DMS 273 treated with DMSO at 0.1 percent for 48 hours (cell line): ENCODE measurements at regions not wholly inside any gene's neighbourhood (a gene's known extent, or its start where the extent isn't known, plus 50 kb on each side); places are given as distances from the start of the nearest gene placed in this dataset.

Experiments
- DNase-seq: peaks from one replicate; lab custom pipeline; 2025; lab: John Stamatoyannopoulos, UW

DNA sequence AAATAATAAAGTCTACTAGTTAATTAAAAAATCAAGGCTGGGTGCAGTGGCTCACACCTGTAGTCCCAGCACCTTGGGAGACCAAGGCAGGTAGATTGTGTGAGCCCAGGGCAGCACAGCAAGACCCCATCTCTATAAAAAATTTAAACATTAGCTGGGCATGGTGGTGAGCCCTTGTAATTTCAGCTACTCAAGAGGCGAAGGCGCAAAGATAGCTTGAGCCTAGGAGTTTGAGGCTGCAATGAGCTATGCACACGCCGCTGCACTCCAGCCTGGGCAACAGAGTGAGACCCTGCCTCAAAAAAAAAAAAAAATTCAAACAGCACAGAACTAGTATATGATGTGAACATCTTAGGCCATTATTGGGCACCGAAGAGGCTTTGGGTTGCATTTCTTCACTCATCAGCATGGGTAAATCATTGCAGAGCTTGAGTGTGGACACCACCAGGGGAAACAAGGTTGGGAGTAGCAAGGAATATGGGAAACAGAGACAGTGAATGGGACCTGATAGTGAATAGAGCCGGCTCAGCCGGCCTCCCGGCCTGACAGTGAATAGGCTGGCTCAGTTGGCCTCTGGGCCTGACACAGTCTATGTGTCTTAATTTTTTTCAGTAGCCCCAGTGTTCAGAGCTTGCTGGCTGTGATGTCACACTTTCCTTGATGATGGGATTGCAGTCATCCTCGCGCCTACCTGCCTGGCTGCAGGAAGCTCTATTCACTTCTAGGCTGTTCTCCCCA is 89.1 kb upstream of the ERRFI1 start:
- DNase-seq, result no peak

DNA sequence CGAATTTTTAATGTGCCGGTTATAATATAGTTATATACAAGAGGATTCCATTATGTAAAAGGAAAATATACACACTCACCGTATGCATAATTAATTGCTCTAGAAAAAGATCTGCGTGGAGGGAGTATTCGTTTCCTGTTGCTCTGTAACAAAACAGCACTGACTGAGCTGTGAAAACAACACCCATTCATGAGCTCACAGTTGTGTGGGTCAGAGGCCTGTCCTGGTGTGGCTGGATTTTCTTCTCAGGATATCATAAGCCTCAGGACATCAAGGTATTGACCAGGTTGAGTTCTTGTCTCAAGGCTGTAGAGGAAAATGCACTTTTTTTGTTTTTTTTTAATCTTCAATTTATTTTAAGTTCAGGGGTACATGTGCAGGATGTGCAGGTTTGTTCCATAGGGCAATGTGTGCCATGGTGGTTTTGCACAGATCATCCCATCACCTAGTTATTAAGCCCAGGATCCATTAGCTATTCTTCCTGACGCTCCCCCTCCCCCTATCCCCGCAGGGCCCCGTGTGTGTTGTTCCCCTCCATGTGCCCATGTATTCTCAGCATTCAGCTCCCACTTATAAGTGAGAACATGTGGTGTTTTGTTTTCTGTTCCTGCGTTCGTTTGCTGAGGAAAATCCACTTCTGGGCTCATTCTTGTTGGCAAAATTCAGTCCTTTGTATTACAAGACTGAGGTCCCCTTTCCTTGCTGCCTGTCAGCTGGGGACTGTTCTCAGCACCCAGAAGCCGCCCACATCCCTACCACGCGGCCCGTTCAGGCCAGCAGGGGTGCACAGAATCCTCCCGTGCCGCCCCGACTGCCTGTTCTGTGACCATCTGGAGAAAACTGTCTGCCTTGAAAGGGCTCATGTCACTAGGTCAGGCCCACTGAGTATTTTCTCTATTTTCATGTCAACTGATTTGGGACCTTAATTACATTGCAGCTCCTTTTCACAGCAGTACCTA is 87.4 kb upstream of the ERRFI1 start:
- peak; percentile 48 for DNase-seq

DNA sequence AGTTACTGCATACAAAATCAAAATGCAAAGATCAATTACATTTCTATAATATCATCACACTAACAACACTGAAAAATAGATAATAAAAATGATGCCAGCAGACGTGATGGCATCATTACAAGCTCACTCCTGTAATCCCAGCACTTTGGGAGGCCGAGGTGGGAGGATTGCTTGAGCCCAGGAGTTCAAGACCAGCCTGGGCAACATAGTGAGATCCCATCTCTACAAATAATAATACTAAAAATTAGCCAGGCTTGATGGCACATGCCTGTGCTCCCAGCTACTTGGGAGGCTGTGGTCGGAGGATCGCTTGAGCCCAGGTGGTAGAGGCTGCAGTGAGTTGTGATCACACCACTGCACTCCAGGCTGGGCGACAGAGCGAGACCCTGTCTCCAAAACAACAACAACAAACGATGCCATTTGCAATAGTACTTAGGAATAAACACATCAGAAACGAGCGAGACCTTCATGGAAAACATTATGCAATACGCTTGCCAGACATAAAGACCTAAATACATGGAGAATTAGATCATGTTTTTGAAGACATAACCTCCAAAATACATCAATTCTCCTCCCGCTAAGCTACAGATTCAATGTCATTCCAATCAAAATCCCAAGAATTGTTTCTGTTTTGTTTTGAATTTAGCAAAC is 86.6 kb upstream of the ERRFI1 start:
- DNase-seq, result no peak

DNA sequence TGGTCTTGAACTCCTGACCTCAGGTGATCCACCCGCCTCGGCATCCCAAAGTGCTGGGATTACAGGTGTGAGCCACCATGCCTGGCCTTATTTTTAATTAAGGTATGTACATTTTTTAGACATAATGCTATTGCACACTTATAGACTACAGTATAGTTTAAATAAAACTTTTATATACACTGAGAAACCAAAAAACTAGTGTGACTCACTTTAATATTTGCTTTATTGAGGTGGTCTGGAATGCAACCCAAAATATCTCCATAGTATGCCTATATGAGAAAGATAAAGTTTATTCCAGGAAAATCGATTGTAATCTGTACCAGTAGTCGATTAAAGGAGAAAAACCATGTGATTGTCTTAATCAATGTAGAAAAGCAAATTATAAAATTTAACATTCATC is 85.5 kb upstream of the ERRFI1 start:
- no peak for DNase-seq

DNA sequence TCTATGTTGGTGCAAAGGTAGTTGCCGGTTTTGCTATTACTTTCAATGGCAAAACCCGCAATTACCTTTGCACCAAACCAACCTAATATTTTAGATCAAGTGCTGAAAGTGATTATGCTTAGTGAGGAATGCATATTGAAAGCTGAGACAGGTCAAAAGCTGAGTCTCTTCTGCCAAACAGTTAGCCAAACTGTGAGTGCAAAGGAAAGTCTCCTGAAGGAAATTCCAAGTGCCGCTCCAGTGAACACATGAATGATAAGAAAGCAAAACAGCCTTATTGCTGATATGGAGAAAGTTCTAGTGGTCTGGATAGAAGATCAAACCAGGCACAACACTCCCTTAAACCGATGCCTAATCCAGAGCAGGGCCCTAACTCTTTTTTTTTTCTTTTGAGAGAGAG is 83.1 kb upstream of the ERRFI1 start:
- DNase-seq, result no peak

DNA sequence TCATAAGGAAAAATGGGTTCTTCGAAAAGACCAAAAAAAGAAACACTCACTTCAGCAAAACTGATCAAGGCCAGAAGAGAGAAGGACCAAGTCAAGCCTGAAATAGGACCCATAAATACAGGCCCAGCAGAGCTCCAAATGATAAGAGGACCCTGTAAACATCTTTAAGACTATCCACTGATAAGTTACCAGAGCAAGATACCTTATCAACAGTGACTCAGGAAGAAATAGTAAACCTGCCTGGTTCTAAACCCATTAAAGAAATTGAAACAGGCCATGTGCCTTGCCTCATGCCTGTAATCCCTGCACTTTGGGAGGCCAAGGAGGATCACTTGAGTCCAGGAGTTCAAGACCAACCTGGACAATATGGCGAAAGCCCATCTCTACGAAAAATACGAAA is 81.8 kb upstream of the ERRFI1 start:
- DNase-seq, result no peak

DNA sequence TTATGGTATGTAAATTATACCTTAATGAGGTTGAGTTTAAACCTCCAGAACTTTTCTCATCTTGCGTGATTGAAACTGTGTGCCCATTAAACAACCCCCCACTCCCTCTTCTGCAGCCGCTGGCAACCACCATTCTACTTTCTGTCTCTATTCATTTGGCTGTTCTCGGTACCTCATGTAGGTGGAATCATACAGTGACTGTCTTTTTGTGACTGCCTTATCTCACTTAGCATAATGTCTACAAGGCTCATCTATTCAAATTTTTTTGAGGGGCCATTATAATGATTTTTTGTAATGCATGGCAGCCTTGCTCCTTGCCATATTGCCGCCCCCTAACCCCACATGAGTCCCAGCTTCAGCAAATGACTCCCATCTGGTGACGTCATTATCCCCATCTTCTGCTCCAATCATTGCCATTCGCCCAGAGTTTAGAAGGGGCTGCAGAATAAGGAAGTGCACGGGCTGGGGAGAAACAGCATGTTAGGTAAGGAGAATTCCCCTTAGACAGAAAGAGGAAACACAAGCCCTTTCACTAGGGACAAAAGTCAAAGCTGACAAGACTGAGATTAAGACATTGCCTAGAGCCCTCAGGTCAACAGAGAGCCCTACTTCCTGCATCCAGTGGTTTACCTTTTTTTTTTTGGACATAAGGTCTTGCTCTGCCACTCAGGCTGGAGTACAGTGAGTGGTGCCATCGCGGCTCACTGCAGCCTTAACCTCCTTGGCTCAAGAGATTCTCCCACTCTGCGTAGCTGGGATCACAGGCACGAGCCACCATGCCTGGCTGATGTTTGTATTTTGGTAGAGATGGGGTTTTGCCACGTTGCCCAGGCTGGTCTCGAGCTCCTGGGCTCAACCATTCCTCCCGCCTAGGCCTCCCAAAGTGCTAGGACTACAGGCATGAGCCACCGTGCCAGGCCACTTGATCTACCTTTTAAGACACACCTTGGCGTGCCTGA is 78.4 kb upstream of the ERRFI1 start:
- no peak for DNase-seq

DNA sequence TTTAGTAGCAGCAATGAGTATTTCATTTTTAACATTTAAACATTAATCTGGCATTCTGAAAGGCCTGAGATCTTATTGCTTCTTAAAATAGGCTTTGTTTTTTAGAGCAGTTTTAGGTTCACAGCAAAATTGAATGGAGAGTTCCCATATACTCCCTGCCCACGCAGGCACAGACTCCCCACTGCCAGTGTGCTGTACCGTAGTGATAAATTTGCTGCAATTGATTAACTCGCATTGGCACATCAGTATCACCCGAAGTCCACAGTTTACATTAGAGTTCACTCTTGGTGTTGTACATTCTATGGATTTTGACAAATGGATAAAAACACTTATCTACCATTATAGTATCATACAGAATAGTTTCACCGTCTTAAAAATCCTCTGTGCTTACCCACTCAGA is 71.8 kb upstream of the ERRFI1 start:
- no peak for DNase-seq

DNA sequence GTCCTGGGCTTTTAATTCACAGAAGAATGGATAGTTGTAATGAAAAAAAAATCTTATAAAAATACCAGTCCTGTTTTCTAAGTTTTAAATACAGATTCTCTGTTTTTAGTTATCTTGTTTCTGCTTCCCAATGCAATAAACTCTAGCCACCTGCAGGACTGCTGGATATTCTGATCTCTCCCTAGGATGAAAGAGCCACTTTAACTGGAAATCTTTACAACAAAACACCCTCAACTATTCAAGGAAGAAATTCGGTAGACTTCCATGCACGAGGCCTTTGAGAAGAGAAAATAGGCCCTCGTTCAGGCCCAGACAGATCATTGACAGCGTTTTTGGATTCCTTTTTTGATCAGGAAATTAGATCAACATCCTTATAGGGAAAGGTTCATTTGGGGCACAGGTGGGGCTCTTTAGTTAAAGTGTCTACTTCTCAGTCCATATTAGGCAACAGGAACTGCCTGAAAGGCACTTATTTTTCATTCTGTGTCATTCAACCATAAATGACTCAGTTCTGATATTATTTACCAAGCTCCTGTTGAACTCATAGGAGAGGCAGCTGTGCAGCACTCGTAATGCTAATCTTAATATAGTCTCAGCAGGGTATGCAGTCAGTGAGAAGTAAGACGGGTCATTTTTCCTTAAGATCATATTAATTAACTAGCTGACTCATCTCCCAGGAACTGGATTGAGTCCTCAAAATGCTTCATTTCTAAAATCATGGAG is 71.1 kb upstream of the ERRFI1 start:
- peak; percentile 66 for DNase-seq

DNA sequence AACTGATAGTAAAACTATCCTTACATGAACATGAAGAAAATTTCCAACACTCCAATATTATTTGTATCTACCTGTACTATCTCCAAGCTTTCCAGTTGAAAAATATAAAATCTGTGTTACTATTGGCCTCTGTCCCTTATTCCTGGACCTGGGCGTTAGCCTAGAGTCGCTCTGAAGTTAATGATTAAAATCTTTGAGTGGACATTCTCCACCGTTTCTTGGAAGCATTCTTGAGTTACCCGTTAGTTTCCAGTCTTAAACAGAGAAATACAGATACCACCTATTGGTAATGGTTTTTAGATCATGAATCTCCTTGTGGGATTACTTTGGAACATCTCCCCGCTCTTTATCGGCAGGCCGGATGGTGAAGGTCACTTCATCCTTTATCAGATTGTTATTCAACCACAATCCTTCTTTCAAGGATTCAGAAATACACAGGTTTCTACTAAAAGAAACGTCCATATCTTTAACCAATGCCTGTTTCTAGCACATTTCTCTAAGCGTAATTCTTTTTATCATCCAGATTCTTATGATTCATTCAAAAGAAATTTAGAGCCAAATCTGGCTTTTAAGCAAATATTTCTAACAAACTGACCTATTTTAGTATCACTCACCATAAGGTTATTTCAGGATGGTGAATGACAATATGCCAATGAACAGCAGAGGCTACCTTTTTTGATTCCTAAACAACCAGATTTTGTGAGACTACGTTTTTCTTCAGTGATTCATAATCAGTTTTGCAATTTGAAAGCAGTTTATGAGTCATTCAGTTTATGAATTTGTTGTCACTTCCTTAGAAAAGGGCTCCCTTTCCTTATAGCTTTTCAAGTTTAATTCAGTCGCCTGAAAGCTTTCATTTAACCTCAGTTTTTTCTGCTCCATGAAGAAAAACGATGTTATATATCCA is 70.2 kb upstream of the ERRFI1 start:
- DNase-seq, result no peak

DNA sequence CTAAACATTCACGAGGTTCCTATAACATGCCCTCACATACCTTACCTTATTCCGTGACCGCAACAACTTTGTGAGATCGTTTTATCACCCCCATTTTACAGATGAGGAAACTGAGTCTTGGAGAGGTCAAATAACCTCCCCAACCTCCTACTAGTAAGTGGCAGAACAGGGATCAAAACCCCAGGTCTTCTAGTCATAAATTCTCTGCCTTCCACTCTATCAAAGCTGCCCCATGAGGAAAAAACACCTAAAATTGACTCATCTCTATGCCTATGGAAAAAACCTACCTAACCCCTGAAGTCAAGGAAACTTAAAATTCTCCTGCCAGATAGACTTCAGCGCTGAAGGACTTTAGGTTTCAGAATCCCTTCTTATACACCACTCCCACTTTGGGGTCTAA is 69.5 kb upstream of the ERRFI1 start:
- no peak for DNase-seq

DNA sequence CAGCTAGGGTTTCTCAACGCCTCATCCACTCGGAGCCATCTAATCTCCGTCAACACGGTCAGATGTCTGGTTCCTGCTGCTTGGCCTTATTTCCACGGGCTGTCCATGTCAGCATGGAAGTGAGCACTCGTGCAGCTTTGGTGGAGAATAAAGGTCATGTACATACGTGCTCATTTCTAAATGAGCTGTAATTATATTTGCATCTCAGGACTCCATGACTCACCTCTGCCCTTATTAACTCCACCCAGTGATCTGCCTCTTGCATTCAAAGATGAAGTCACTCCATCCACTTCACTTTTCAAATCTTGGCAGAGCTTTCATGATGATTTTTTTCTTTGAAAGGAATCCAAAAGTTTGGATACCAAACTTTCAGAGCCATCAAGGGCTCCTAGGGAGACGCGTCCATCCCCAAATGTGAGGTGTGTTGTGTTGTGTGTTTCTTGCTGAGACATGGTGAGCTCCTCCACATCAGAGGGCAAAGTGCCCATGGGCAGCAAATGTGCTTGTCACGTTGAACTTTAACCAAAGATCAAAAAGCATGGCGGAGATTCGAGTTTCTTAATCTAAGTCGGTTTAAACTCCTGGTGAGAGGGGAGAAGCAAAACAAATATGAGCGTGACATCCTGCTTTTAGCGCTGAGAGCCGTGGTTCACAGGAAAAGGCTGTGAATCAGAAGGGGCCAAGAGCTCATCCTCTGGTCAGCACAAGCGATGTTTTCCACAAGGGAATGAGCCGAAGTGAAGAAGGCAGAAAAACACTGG is 68.6 kb upstream of the ERRFI1 start:
- no peak for DNase-seq

DNA sequence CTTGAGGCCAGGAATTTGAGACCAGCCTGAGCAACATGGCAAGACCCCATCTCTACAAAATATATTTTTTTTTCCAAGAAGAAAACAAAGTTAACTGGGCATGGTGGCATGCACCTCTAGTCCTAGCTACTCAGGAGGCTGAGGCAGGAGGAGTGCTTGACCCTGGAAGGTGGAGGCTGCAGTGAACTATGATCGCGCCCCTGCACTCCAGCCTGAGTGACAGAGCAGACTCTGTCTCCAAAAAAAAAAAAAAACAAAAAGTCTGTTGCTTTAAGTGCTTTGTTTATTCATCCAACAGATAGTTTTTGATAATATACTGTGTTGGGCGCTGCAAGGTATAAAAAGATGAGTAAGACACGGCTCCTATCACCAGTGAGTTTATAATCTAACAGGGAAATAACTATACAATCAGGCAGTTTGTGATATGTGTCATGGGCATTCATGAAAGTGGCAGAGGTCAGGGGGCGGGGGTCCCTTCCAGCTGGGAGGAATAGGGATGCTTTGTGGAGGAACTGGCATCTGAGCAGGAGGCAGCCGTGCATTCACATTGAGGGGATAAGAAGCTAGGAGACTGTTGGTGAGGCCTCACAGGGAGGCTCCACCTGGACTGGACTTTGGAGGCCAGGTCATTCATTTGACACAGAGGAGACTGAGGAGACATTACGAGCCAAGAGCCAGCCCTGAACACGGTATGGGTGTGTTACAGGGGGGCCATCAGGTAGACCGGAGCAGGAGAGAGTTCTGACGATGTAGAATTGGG is 67.3 kb upstream of the ERRFI1 start:
- no peak for DNase-seq

DNA sequence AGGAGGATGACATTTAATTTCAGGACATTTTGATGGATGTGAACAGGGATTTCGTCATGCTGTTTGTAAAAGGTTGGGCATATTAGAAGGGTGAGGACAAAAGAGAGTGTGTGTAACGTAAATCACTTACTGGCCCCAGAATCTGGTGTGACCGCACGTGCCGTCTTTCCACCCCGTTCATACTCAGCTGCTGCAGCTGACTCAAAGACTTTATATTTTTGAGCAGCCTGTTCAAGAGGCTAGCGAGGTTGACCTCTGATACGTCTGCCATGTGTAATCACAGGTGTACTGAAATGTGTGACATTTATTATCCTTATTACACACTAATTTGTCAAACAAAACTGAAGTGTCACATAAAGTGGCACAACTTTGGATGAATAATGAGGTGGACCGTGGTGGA is 66.5 kb upstream of the ERRFI1 start:
- DNase-seq, result no peak

DNA sequence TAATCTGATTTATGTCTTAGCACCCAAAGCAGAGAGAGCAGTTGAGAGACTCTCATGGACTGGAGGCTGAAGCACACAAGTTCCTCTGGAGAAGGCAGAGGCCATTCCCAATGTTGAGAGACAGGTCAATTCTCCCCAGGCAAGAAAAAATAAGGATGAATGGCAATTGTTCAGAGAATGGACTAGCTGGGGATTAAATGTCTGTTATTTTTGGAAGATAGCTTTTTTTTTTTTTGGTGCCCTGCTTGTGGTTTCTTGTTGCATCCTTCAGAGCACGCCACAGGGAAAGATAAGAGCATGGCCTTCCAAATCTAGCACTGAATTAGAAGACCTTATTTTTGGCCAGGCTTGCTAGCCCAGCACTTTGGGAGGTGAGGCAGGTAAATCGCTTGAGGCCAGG is 65.6 kb upstream of the ERRFI1 start:
- no peak for DNase-seq

DNA sequence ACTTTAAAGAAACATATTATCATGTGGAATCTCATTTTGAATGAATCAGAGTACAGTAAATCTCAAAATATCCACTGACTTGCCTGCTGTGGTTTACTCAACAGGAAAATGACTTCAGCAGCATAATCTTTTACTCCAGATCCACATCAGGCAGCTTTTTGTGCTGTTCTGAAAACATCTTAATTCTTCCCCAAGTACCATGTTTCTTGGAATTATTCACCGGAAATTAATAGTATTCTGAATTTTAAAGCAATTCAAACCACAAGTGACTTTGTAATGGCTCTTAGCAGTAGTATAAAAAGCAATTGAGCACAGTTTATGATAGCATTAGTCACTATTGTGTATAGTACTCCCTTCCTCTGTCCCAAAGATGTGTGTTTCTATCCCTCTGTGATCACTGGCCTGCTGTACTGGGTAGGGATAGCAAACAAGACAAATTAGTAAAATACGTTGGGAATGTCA is 64.2 kb upstream of the ERRFI1 start:
- DNase-seq, result no peak

DNA sequence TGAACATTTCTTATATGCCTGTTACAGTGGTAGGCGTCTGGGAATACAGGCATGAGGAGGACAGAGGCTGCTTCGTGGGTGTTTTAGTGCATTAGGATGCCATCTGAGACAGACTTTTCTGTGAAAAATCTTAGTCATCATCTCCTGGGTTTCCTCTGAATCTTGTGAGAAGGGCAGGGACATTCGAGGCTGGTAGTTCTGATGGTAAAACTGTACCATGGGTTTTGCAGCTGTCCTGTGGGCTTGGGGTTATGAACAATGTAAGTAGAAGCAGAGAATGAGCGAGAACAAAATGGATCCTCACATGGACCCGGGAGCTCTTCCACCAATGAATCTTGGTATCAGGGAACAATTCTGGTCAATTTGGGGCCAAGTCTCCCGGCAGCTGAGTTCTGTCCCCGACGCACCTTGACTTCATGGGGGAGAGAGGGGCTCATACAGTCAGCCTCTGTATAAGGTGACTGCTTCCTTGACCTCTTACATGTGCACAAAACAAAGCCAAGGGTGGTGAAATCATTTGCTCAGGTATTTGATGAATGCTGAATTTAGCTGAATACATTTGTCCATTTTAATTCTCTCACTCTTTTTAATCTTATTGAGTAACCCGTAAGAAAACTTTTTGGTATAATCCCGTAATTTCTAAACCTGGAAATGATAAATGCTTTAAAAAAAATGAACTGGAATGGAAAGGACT is 63.6 kb upstream of the ERRFI1 start:
- no peak for DNase-seq

DNA sequence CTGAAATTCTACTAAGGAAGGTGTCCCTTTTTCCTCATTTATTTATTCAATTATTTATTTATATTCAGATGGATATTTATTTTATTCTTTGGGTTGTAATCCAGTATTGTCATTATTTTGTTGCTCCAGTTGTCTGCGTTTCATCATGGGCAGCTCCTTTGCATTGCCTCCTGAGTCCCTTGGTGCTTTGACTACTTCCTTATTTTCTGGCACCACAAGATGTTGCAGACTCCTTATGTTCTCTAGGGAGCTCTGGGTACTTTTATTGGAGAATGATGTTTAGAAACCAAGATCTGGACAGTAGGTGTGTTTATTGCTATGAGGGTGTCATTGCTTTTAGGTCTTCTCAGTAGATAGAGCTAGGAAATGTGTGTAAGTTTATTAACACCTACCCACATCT is 59.9 kb upstream of the ERRFI1 start:
- DNase-seq, result no peak
